Stimulated activated CD4-positive, alpha-beta T cell treated with anti-CD3 and anti-CD28 coated beads, Interleukin-4, amount 100 ng/mL, for 4 hours (primary cell): ENCODE measurements at regions not wholly inside any gene's neighbourhood (a gene's known extent, or its start where the extent isn't known, plus 50 kb on each side); places are given as distances from the start of the nearest gene placed in this dataset.

Experiments
- DNase-seq, 2 experiments: peaks; one replicate each; pipeline ENCODE4 v3.0.0-alpha.2; 2020

GRCh38 chr1:65486613-65487012 is 66.1 kb downstream of the LEPR start:
- DNase-seq: no peak

DNA sequence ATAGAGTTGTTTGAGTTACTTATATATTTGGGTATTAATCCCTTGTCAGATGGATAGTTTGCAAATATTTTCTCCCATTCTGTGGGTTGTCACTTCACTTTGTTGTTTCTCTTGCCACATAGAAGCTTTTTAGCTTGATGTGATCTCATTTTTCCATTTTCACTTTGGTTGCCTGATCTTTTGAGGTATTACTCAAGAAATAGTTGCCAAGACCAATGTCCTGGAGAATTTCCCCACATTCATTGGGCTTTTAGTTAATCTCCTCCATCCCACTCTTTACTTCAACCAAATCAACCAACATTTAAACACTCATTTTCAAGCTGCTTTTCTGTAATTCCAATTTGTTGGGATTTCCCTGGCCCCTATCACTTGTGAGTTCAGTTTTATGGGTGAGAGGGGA is 69.0 kb downstream of the LEPR start:
- DNase-seq: no peak

DNA sequence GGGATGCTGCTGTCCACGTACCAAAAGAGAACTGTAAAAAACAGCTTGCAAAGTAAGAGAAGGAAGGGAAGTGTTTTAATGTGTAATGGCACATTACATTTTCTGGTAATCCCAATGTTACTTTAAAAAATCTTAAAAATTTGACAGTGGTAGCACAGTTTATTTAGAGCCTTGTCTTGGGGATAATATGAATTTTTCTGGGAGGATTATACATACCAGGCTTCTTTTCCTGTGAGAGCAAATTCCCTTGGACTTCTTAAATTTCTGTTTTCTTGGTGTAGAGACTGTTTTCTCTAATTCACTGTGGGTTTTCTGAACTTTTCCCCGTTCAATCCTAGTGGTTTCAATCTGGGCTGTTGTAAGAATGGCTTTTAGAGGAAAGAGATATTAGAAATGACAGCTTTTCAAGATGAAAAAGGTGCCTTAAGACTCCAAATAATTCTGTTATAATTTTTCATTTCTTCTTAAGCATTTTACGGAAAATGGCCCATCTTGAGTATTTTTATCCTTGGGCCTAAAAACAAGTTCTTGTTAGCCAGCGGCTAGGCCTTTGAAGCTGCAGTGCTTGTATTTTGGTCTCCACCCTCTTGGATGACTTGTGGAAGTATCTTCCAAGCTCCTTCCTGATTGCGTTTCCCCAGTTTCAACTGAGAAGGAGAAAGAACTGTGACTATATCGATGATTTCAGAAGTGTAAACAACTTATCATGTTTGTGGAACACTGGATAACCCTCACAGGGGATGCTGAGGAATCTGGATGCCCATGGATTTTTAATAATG is 70.0 kb downstream of the LEPR start:
- no peak for DNase-seq

- DNase-seq: no peak
Measured at GRCh38 chr1:65491472-65491871, 71.0 kb downstream of the LEPR start.

GRCh38 chr1:65493802-65494201 is 73.3 kb downstream of the LEPR start:
- no peak for DNase-seq

DNA sequence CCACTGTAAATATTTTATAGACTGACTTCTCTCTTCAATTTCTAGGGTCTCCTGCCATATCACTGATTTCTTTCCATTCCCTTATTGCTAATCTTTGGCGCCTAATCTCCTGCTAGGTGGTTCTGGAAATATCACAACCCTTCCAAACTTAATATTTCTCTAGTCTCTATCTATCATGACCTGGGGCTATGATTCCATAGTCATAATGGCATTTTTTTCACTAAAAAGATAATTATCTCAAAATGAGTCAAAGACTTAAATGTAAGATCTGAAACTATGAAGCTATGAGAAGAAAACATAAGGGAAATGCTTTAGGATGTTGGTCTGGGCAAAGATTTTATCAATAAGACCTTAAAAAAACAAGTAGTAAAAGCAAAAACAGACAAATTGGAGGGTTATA is 74.2 kb downstream of the LEPR start:
- no peak for DNase-seq

DNA sequence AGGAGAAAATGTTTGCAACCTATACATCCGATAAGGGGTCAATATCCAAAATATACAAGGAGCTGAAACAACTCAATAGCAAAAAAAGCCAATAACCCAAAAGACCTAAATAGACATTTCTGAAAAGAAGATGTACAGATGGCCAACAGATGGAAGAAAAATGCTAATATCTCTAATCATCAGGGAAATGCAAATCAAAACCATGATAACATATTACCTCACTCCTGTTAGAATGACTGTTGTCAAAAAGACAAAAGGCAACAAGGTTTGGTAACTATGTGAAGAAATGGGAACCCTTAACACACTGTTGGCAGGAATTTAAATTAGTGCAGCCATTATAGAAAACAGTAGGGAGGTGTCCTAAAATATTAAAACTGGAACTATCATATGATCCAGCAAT is 74.7 kb downstream of the LEPR start:
- no peak for DNase-seq

DNA sequence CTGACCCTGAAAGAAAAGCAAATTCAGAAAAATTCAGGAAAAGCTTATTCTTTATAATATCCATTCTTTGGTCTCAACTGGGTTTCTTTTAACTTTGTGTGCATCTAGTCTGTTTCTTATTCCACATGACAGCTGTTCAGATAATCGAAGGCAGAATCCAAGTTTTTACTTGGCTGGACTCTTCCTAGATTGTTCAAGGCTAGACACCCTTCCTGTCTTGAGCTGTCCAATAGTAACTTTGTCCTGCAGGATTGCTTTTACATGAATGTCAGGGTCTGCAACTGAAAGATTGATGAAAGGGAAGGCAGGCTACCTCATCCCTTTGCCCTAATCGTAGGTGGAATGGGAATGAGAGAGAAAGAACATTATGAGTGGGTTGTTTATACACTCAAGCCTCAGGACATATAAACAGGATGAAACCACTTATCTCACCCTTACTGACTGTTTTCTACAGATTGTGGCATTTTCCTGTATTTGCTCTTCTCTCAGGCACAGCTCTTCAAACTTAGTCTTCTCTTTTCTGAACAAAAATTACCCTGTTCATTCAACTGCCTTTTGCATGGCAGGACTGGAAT is 76.9 kb downstream of the LEPR start:
- no peak for DNase-seq

- DNase-seq: no peak
Measured at GRCh38 chr1:65503427-65503826, 83.0 kb downstream of the LEPR start.

GRCh38 chr1:65504263-65504662 is 83.8 kb downstream of the LEPR start:
- no peak for DNase-seq

DNA sequence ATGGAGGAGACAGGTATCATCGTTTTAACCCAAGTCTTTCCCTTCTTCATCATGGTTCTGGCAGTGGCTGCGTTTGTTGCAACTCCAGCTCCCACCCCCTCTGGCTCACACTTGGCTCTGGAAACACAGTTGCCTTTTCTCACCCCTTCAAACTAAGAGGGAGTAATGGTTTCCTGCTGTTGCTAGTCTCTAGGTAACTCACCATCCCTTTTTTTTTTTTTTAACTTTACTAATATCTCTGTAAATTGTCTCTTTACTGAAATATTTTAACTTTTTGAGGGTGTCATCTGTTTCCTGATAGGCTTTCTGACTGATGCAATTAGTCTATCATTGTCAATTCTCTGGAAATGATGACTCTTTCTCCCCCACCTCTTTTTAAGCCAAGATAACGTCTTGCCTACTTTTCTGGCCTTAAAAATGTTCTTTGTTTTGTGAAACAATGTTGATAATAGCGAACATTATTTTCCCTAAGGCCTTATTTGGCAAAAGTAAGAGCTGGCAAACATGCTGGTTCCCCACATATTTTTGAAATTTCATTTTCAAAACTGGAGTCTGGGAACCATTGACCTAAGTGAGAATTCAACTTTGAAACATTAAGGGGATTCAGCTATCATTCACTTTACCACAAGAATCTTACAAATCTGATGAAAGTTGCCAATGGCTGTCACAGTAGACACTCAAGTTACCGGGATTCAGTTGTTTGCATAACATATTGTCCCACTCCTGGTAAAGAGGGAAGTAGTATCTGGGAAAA is 85.3 kb downstream of the LEPR start:
- no peak for DNase-seq

GRCh38 chr1:65508051-65508450 is 87.6 kb downstream of the LEPR start:
- DNase-seq: no peak

- no peak for DNase-seq
Measured at GRCh38 chr1:65509912-65510680, 89.6 kb downstream of the LEPR start.

GRCh38 chr1:65510961-65511360 is 90.5 kb downstream of the LEPR start:
- no peak for DNase-seq

GRCh38 chr1:65512383-65512782 is 91.9 kb downstream of the LEPR start:
- DNase-seq: no peak

GRCh38 chr1:65512967-65513780 is 92.7 kb downstream of the LEPR start:
- no peak for DNase-seq

DNA sequence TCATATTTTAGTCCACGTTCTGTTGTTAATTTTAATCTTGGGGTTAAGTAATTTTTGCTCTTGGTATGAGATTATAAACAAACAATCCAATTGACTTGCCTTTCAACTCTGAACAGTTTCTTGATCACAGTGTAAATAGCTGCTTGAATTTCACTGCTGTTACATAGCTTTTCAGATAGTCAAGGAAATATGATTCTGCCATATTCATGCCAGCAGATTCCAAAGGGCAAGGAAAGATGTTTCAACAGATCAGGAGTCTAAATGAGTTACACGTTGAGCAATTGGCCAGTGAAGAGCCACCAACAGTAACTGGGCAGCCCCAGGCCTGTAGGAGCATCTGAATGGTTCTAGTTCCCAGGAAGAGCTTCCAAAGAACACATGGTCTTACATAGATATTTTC is 93.6 kb downstream of the LEPR start:
- no peak for DNase-seq

DNA sequence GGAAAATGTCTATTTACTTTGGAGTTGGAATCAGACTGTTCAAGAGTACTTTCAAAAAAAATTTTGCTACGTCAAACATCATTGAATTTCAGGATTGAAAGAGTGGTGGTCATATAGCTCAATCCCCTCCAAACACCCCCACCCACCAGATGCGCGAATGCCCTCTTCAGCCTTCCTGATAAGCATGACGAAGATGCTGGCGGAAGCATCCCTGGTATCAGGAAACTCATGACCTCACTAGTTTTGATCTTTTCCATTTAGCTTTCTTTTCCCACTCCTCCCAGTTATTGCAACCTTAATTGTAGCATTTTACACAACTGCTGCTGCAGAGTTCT is 104.4 kb downstream of the LEPR start:
- no peak for DNase-seq

DNA sequence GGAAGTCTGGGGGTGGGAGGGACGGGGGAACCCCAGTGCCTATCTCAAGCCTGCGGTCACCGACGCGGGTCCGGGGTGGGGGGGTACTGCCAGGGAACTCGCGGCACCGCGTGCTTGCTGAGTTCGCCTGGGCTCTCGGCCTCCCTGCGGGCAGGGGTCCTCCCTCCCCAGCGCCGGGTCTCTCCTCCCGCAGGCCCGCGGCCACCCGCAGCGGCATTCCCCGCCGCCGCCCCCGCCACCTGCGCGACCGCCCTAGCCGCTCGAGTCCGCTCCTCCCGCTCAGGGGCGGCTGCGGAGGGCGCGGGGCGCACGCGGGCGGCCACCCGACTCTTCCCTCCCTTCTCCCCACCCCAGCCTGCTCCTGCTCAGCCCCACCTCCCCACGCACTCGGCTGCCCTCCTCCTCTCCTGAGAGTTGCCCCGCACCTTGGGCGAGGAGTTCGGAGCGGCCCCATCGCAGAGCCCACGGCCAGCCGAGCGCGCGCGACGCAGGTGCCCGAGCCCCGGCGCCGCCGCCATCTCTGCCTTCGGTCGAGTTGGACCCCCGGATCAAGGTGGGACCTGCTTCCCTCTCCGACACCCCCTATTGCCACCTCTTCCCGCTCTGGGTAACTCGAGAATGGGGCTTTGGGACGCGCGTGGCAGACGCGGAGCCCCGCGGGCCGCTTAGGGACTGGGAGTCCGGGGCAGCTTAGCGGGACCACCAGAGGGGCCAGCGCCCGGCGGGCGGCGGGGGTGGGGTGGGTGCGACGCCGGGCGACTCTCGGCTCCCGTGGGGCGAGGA is 105.0 kb downstream of the LEPR start:
- DNase-seq: no peak

GRCh38 chr1:65526049-65526556 is 105.6 kb downstream of the LEPR start:
- no peak for DNase-seq

DNA sequence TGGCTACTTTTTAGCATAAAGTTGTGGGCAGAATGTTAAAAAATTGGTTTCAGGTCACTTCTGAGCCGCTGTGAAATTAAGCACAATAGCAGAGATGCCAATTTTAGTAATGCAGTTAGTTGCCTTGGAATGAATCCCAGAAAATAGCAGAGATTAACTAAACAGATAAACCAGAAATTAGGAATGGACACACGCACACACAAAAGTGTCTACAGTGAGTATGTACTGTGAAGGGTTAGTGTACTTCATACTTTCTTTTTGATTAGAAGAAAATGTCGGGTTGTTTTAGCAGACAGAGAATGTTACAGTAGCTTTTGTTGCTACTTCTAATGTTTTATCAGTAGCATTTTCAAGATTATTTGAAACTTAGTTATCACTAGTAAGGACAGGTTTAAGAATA is 106.7 kb downstream of the LEPR start:
- DNase-seq: no peak
